ENCODE measurements at regions not wholly inside any gene's neighbourhood (a gene's known extent, or its start where the extent isn't known, plus 50 kb on each side); places are given as distances from the start of the nearest gene placed in this dataset.
"Not testable (repeated sequence)": the region's sequence is repeated elsewhere in the genome, so short reads cannot be mapped to it uniquely, and the experiment has no call there.

DNA sequence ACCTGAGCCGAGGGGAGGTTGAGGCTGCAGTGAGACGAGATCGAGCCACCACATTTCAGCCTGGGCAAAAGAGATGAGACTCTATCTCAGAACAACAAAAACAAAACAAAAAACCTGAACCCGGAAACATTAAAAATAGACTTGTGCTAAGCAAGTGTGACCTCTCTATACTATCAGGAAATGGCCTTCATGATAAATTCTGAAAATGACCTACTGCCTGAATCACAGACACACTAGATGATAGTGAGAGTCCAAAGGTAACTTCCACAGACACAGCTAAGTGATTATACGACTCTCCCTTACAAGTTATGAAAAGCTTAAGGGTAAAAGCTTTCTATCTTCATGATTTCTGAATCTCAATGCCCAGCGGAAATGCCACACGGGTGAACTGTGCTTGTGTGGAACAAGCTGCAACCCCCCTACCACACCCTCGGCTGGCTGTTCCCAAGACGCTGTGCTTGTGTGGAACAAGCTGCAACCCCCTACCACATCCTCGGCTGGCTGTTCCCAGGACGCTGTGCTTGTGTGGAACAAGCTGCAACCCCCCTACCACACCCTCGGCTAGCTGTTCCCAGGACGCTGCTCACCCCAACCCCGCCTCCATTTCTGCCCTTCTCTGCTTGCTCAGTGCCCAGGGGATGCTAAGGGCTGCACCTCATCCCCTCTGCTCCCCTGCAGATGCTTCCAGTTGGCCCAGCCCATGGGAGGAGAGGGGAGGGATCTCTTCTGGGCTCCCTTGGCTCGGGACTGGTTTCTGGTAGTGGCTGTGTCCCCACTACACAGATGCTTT, 56.2 kb upstream of the TNK2 start:
- TF ChIP-seq, protein P1, sequence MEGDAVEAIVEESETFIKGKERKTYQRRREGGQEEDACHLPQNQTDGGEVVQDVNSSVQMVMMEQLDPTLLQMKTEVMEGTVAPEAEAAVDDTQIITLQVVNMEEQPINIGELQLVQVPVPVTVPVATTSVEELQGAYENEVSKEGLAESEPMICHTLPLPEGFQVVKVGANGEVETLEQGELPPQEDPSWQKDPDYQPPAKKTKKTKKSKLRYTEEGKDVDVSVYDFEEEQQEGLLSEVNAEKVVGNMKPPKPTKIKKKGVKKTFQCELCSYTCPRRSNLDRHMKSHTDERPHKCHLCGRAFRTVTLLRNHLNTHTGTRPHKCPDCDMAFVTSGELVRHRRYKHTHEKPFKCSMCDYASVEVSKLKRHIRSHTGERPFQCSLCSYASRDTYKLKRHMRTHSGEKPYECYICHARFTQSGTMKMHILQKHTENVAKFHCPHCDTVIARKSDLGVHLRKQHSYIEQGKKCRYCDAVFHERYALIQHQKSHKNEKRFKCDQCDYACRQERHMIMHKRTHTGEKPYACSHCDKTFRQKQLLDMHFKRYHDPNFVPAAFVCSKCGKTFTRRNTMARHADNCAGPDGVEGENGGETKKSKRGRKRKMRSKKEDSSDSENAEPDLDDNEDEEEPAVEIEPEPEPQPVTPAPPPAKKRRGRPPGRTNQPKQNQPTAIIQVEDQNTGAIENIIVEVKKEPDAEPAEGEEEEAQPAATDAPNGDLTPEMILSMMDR (IDR thresholded peaks at IDR 0.05): not testable (repeated sequence)
- not testable (repeated sequence) for TF ChIP-seq POLR2A (IDR thresholded peaks at IDR 0.05)

Data from tibial nerve (tissue), 3 donors.